HEK293 (cell line): ENCODE measurements at regions not wholly inside any gene's neighbourhood (a gene's known extent, or its start where the extent isn't known, plus 50 kb on each side); places are given as distances from the start of the nearest gene placed in this dataset.

ENCODE experiments used
- CTCF ChIP-seq: fragments of 450-650 bp; formaldehyde crosslinking; IDR thresholded peaks from 2 replicates; pipeline ENCODE4 v1.5.1; 2016; ENCODE audit warnings: missing biosample characterization, missing genetic modification characterization
- IKZF3 ChIP-seq: fragments of 450-650 bp; IDR thresholded peaks from 2 replicates; pipeline ENCODE4 v1.5.0; 2018; ENCODE audit warnings: missing biosample characterization, mild to moderate bottlenecking, missing genetic modification characterization, moderate library complexity
- ZBTB17 ChIP-seq: fragments of 450-650 bp; formaldehyde crosslinking; IDR thresholded peaks from 2 replicates; pipeline ENCODE4 v1.5.1; 2016; ENCODE audit warnings: missing biosample characterization, missing genetic modification characterization
- ZBTB26 ChIP-seq: fragments of 450-650 bp; formaldehyde crosslinking; optimal IDR thresholded peaks from 2 replicates; pipeline ENCODE3; 2016; ENCODE audit warnings: missing biosample characterization, mild to moderate bottlenecking, missing genetic modification characterization
- ZNF19 ChIP-seq: fragments of 450-650 bp; formaldehyde crosslinking; IDR thresholded peaks from 2 replicates; pipeline ENCODE4; 2016; ENCODE audit warnings: missing biosample characterization, missing genetic modification characterization, low read depth
- ZNF654 ChIP-seq: fragments of 450-650 bp; formaldehyde crosslinking; IDR thresholded peaks from 2 replicates; pipeline ENCODE4 v1.5.1; 2016; ENCODE audit warnings: low read depth, missing biosample characterization, missing genetic modification characterization

- TF ChIP-seq CTCF (tag by site-specific recombination) (no peak), ZBTB26 (tag by site-specific recombination) (no peak), IKZF3 (tag by site-specific recombination) (no peak), ZBTB17 (tag by site-specific recombination) (no peak), ZNF19 (tag by site-specific recombination) (no peak), ZNF654 (tag by site-specific recombination) (no peak)
Observed at GRCh38 chr9:106727969-106728368, 135.0 kb upstream of the ZNF462 start.
